ENCODE measurements at regions not wholly inside any gene's neighbourhood (a gene's known extent, or its start where the extent isn't known, plus 50 kb on each side); places are given as distances from the start of the nearest gene placed in this dataset.
"Not testable (repeated sequence)": the region's sequence is repeated elsewhere in the genome, so short reads cannot be mapped to it uniquely, and the experiment has no call there.

DNA sequence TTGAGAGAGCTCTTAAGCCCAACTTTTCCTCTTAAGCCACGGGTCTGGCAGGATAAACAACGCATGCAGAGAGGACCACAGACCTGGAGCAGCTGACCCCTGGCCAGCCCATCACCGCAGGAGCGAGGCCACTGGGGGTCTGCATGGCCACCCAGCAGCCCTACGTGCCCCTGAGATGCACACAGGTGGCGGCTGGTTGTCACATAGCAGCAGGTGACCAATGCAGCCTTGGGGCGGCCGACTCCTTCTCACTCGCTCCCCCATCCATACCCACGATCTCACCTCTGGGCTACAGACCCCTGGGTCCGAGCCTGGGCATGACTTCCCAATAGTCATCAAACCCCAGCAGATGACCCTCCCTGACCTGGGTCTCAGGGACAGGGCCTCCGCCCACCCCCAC, 415.9 kb upstream of the ZNF722 start:
- TF ChIP-seq, protein P1, sequence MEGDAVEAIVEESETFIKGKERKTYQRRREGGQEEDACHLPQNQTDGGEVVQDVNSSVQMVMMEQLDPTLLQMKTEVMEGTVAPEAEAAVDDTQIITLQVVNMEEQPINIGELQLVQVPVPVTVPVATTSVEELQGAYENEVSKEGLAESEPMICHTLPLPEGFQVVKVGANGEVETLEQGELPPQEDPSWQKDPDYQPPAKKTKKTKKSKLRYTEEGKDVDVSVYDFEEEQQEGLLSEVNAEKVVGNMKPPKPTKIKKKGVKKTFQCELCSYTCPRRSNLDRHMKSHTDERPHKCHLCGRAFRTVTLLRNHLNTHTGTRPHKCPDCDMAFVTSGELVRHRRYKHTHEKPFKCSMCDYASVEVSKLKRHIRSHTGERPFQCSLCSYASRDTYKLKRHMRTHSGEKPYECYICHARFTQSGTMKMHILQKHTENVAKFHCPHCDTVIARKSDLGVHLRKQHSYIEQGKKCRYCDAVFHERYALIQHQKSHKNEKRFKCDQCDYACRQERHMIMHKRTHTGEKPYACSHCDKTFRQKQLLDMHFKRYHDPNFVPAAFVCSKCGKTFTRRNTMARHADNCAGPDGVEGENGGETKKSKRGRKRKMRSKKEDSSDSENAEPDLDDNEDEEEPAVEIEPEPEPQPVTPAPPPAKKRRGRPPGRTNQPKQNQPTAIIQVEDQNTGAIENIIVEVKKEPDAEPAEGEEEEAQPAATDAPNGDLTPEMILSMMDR (IDR thresholded peaks at IDR 0.05): not testable (repeated sequence)
- TF ChIP-seq POLR2AphosphoS5, POLR2A, EP300 (IDR thresholded peaks at IDR 0.05): not testable (repeated sequence)
